HG02840 (cell line): ENCODE measurements at regions not wholly inside any gene's neighbourhood (a gene's known extent, or its start where the extent isn't known, plus 50 kb on each side); places are given as distances from the start of the nearest gene placed in this dataset.

Experiments used
- ATAC-seq: cut with Tn5 transposase; IDR thresholded peaks from one replicate; pipeline ENCODE4 v1.9.1; 2021; ENCODE audit warnings: mild to moderate bottlenecking, moderate library complexity, moderate number of reproducible peaks; ENCODE audit not compliant: unreplicated experiment, low FRiP score

GRCh38 chr12:105961821-105962671, 176.7 kb downstream of the NUAK1 start:
- ATAC-seq, result no peak

- ATAC-seq, result no peak
Observed at GRCh38 chr12:105967038-105967776, 171.5 kb downstream of the NUAK1 start.

DNA sequence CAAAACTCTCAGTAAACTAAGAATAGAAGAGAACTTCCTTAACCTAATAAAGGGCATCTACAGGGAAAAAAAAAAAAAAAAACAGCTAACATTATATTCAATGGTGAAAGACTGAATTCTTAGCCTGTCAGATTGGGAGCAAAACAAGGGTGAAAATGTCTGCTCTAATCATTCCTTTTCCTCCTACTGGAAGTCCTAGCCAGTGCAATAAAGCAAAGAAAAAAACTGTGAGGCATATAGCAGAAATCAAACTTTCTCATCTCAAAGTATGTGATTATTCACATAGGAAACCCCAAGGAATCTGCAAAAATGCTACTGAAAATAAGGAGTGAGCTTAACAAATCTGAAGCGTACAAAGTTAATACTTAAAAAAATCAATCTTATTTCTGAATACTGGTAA, 170.7 kb downstream of the NUAK1 start:
- no peak for ATAC-seq

DNA sequence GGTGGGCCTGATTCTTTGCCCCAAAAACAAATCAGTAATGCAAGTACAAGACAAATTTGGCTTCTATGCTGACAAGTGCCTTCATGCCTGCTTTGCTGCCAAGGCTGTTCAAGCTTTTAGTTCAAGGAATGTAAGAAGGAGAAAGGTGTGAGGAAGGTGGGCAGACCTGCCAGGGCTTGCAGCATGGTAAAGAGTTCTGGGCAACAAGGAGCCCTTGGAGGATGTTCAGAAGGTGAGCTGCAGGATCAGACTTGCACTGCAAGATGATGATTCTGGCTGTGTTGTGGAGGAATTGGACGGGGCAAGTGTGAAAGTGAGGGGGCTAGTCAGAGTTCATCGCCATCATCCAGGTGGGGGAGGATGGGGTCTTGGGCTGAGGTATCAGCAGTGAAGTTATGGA, 167.9 kb downstream of the NUAK1 start:
- ATAC-seq, result no peak

DNA sequence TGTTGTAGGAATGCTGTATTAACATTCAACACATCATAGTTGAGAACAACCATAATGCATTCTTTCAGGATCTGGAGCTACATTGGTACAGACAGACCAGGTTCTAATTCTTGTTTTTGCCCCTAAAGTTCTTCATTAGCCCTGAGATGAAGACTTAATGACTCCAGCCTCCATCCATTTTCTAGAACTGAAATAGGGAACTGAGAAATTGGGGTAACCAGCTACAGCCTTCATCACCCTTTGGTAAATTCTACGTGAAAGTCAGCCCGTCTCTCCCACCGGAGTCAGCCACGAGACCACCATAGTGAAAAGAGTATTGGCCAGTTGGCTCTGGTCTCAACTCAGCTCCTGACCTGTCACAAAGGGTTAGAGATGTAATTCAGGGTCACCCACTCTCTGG, 164.0 kb downstream of the NUAK1 start:
- no peak for ATAC-seq

- ATAC-seq, result no peak
Observed at GRCh38 chr12:105975351-105975750, 163.4 kb downstream of the NUAK1 start.

DNA sequence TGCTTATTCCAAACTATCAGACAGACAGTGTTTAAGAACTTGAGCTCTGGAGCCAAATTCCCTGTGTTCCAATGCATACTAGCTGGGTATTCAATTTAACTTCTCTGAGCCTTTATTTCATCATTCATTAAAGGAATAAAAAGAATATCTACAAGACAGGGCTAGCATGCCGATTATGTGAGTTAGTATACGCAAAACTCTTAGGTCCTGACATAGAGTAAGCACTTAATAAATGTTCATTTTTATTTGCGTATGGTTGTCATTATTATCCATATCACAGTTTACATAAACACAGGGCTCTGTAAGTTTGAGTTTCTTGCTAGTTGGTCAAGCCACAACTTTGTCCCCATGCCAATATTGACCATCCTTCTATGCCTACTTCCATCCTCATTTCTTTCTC, 161.5 kb downstream of the NUAK1 start:
- no peak for ATAC-seq

DNA sequence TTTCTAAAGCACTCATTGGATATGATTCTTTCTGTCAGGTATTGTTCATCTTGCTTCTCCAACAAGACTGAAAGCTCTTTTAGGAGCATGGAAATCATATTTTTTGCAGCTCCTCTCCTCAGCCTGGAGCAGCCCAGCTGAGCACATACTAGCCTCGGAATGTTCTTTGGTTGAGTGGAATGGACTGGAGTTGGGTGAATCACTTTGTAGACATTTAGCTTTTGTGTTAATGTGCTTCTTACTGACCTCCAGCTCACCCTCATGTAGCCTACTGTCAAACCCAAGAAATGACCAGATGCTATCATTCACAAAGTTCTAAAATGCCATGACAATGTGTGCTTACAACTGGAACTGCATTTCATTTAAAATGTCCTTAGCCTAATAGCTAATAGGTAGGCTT, 161.1 kb downstream of the NUAK1 start:
- ATAC-seq, result no peak

- ATAC-seq, result no peak
Observed at GRCh38 chr12:105978276-105978675, 160.5 kb downstream of the NUAK1 start.

GRCh38 chr12:105978686-105979085, 160.1 kb downstream of the NUAK1 start:
- ATAC-seq, result no peak

DNA sequence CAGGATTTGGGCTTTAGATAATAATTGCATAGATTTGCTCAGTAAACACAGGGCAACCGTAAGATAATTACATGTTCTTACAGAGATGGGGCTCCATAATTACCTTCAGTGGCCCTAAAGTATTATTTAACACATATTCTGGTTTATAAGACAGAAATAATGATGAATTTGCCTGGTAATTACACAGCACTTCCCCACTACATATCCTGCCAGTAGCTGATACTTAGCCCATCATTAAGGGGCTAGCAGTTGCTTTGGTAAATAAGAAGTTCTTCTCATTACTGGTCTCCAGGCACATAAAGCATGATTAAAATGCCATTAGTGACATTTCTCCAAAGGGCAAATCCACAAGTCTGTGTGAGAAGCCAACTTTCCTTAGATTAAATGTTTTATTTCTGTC, 158.7 kb downstream of the NUAK1 start:
- no peak for ATAC-seq

DNA sequence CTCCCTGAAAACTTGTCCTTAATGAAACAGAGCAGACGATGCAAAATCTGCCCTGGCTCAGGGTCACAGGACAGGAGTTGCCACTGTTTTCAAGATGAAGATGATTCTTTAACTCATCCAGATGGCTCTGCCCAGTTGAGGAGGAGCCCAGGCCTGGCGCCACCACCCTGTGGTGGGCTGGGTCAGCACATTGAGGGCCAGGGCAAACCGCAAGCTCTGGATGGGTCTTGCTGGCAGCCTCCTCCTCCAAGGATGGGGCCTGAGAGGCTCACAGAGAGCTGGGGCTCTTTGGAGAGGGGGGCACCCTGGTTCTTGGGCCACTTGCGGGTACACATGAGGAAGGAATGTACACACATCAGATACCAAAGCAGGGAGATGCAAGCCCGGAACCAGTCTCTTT, 158.2 kb downstream of the NUAK1 start:
- no peak for ATAC-seq

- ATAC-seq, result no peak
Observed at GRCh38 chr12:105982022-105982421, 156.7 kb downstream of the NUAK1 start.

DNA sequence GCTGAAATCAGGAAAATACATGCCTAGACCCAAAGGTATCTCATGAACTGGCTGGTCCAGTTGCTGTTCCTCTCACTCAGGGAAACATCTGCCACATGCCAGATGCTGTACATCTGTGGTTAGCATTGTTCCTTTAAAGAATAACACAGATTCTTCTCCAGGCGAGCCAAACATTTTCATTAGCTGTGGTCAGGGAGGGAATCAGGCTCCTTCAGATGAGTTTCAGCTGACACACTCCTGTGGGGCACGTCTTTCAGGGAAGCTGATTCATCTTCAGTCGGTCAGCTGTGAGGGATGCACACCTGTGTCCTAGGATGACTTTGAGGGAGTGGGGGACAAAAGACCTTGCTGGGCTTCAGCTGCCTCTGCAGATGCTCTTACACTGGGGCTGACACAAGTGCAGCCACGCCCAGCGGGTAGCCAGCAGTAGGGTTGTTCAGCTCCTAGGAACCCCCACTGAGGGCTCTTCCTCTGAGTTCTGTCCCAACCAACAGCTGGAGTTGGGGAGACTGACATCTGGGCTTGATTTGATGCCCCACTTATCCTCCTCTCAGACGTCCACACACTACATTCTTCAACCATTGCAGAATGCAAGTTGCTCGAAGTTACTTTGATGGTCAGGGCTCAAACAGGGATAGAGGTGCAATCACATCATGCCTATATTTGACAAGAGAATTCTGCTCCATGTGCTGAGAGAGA, 155.0 kb downstream of the NUAK1 start:
- no peak for ATAC-seq

GRCh38 chr12:105985383-105985782, 153.4 kb downstream of the NUAK1 start:
- no peak for ATAC-seq

GRCh38 chr12:105986779-105987684, 151.7 kb downstream of the NUAK1 start:
- no peak for ATAC-seq

DNA sequence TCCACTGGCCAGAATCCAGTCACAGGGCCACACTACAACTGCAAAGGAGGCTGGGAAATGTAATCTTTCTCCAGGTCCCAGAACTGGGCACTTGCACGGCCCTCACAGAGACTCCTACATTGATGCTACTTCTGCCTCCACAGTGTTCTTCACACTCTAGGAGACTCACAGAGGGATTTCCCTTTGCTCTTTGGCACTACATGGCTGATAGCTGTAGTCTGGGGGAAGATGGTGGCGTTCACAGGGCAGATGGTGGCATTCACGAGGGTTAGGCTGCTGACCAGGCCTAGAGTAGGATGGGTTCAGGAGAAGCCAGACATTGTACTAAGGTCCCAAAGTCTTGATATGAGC, 151.1 kb downstream of the NUAK1 start:
- ATAC-seq, result no peak

DNA sequence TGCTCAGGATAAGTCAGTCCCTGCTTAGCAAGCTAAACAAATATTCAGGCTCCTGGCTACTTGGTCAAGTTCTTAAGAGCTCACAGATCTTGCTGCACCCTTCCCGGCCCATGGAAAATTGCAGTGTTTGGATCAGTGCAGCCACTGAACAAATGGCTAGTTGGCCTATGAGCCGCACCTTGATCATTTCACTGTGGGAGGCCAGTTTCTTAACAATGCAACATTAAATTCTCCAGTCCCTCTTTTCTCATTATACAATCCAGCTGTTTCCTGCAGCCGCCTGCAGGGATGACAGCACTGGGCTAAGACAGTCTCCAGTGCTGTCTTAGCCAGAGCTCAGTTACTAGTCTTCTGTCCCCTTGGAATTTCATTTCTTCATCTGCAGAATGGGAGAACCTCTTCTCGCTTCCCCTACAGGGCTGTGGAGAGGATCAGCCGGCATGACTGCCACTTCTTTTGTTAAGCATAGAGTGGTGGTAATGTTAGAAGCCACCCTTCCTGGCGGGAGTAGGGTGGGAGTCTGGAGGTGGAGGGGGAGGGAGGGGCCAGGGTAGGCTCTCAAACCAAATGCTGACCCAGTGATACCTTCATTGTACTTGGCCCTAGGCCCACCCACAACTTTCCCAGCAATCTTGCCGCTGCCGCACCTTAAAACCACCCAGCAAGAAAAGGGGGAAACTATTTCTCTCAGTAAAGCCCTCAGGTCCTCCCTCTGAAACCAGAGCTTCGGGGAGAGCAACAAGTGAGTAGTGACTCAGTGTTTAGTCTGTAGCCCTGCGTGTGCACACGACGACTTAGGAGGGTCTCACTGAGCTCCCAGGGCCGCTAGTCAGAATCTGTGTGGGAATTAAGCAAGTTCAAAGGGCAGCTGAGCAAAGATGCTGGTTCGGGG, 145.7 kb downstream of the NUAK1 start:
- no peak for ATAC-seq

GRCh38 chr12:105993766-105994555, 144.8 kb downstream of the NUAK1 start:
- ATAC-seq, result no peak
